ENCODE measurements at regions not wholly inside any gene's neighbourhood (a gene's known extent, or its start where the extent isn't known, plus 50 kb on each side); places are given as distances from the start of the nearest gene placed in this dataset.
"Not testable (repeated sequence)": the region's sequence is repeated elsewhere in the genome, so short reads cannot be mapped to it uniquely, and the experiment has no call there.

- DNase-seq (ENCODE audit: low spot score), result no peak
These were observed 329.0 kb downstream of the GJA1 start for GRCh38 chr6:121764493-121764892.

- DNase-seq (ENCODE audit: low spot score), result no peak
These were observed 329.6 kb downstream of the GJA1 start for GRCh38 chr6:121765060-121765459.

- no peak for DNase-seq (ENCODE audit: low spot score)
These were observed 331.8 kb downstream of the GJA1 start for GRCh38 chr6:121767211-121767610.

- peak; percentile 6 for DNase-seq (ENCODE audit: low spot score)
These were observed 335.5 kb downstream of the GJA1 start for GRCh38 chr6:121770943-121771342.

- DNase-seq (ENCODE audit: low spot score), result peak; percentile 2
These were observed 336.7 kb downstream of the GJA1 start for GRCh38 chr6:121771937-121772720.

- no peak for DNase-seq (ENCODE audit: low spot score)
These were observed 340.6 kb downstream of the GJA1 start for GRCh38 chr6:121776054-121776453.

- no peak for DNase-seq (ENCODE audit: low spot score)
These were observed 345.2 kb downstream of the GJA1 start for GRCh38 chr6:121780325-121781321.

- DNase-seq (ENCODE audit: low spot score), result no peak
These were observed 356.2 kb downstream of the GJA1 start for GRCh38 chr6:121791396-121792315.

- no peak for DNase-seq (ENCODE audit: low spot score)
These were observed 359.2 kb downstream of the GJA1 start for GRCh38 chr6:121794630-121795029.

- DNase-seq (ENCODE audit: low spot score), result not testable (repeated sequence)
These were observed 362.2 kb downstream of the GJA1 start for GRCh38 chr6:121797598-121797997.

GRCh38 chr6:121798126-121798525 lies 362.7 kb downstream of the GJA1 start:
- not testable (repeated sequence) for DNase-seq (ENCODE audit: low spot score)

- no peak for DNase-seq (ENCODE audit: low spot score)
These were observed 364.1 kb downstream of the GJA1 start for GRCh38 chr6:121799574-121799973.

GRCh38 chr6:121800047-121800446 lies 364.6 kb downstream of the GJA1 start:
- no peak for DNase-seq (ENCODE audit: low spot score)

GRCh38 chr6:121806116-121806515 lies 370.7 kb downstream of the GJA1 start:
- DNase-seq (ENCODE audit: low spot score), result no peak

- no peak for DNase-seq (ENCODE audit: low spot score)
These were observed 373.8 kb downstream of the GJA1 start for GRCh38 chr6:121809211-121809610.

- no peak for DNase-seq (ENCODE audit: low spot score)
These were observed 374.9 kb downstream of the GJA1 start for GRCh38 chr6:121810158-121811032.

- no peak for DNase-seq (ENCODE audit: low spot score)
These were observed 375.7 kb downstream of the GJA1 start for GRCh38 chr6:121811106-121811505.

- no peak for DNase-seq (ENCODE audit: low spot score)
These were observed 380.9 kb downstream of the GJA1 start for GRCh38 chr6:121816361-121816760.

- no peak for DNase-seq (ENCODE audit: low spot score)
These were observed 381.6 kb downstream of the GJA1 start for GRCh38 chr6:121816906-121817540.

- no peak for DNase-seq (ENCODE audit: low spot score)
These were observed 388.0 kb downstream of the GJA1 start for GRCh38 chr6:121823437-121823851.

Measured in activated CD4-positive, alpha-beta T cell treated with anti-CD3 and anti-CD28 coated beads, Interleukin-2, Interleukin-4, amounts not matched to agents 100 ng/mL and 50 ng/mL, durations not matched to agents 16 hours and 8 hours (primary cell).